NCI-H226 (cell line): ENCODE measurements at regions not wholly inside any gene's neighbourhood (a gene's known extent, or its start where the extent isn't known, plus 50 kb on each side); places are given as distances from the start of the nearest gene placed in this dataset.

ENCODE experiments used
- DNase-seq: peaks from one replicate; pipeline ENCODE4 v3.0.0-alpha.2; 2015

GRCh38 chr3:22117751-22118346 is 366.8 kb upstream of the ZNF385D start:
- no peak for DNase-seq

DNA sequence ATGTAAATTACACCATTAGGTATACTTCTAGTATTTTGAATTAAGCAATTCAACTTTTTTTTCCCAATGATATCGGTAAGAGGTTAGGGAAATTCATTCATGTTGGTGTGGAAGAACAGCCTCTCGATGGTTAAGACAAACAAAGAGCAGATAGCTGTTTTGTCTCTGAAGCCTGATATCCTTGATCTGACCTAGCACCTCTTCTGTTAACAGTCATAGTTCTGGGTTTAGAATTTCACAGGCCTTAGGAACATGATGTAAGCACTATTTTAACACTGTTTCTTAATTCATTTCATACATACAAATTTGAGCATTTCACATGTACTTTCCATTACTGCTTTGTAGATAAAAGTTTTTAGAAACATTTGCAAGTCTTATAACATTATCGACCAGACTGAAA is 367.5 kb upstream of the ZNF385D start:
- no peak for DNase-seq

DNA sequence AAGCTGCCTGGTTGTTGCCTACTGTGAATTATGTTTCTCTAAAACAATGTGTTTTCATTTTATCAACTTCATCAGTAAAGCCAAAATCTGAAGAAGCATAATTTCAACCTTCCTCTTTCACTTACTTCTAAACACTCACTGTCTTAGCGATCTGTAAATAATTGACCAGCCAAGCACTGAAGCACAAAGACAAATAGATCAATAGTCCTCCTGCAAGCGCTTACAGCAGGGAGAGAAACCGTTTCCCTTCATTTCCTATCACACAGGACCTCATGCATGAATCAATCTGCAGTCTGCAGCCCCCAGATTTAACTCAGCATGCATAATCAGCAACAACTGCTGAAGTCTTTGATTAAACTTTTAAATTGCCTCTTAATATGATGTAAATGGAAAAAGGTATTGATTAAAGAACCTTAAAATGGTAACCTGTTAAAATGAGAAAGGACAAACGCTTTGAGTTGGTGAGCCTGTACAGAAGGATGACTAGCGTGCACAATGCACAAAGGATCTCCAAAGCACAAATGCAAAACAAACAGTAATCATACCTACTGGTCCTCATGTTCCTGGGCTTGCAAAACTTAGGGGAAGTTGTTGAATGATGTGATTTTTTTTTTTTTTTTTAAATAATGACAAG is 370.2 kb upstream of the ZNF385D start:
- DNase-seq, result no peak

GRCh38 chr3:22122567-22122966 is 371.6 kb upstream of the ZNF385D start:
- no peak for DNase-seq

DNA sequence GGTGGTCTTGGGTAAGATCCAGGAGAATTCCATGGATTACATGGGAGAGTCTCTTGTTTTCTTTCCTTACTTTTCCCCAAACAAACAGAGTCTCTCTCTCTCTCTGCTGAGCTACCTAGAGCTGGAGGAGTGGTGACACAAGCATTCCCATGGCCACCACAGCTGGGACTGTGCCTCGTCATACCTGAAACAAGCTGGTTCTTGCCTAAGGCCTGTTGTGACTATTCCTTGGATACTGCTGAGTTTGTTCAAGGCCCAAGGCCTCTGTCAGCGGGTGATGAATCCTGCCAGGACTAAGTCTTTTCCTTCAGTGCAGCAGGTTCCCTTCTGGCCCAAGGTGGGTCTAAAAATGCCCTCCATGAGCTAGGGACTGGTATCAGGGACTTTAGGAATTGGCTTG is 378.1 kb upstream of the ZNF385D start:
- no peak for DNase-seq

DNA sequence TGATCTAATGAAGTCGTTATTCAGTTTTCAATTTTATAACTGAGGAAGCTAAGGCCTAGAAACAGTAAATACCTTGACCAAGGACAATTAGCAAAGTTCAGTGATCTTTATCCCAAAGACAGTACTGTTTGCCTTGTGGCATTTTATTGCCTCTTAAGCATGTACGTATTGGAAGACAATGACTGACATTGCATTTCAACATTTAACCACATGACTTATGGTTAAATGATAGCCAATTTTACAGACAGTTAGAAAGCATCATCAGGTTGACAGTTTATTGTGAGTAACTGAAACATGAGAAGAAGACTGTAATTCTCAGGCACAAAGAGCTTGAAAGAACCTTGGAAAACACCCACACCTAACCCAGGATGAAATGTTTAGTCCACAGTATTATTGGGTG is 390.8 kb upstream of the ZNF385D start:
- no peak for DNase-seq

DNA sequence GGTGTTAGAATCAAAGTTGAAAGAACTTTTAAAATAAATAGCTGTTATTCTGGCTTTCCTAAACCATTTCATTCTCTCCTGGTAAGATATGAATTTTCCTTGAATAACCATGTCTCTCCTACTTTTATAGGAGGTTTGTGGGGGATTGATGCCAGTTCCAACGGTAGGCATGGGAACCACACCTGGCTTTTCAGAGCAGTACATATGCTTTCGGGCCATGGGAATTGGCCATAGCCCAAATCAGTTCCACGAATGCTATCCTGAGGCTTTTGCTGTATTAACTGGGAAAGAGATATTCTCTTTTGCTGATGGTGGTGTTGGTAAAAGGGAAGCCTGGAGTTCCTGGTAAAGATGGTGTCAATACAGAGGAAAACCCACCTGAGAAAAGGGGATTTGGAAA is 396.2 kb upstream of the ZNF385D start:
- no peak for DNase-seq

- no peak for DNase-seq
Observed at GRCh38 chr3:22156868-22157267, 405.9 kb upstream of the ZNF385D start.

DNA sequence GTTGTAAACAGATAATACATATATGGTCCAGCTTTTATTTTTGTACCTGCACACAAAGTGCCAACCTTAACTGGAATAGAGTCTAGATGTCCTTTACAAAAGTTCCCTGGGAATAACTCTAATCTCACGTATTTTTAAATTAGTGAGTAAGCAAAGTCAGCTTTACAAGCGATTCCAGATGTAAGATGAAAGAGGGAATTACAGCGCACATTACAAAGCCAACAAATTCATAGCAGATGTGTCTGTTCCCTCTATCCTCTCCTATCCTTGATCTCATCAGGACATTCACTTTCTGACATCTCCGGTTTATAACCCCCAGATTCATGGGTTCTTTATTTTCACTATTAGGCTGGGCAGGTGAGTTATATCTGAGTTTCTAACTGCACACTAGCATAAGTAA is 406.8 kb upstream of the ZNF385D start:
- DNase-seq, result no peak

GRCh38 chr3:22159004-22159695 is 408.1 kb upstream of the ZNF385D start:
- DNase-seq, result no peak

DNA sequence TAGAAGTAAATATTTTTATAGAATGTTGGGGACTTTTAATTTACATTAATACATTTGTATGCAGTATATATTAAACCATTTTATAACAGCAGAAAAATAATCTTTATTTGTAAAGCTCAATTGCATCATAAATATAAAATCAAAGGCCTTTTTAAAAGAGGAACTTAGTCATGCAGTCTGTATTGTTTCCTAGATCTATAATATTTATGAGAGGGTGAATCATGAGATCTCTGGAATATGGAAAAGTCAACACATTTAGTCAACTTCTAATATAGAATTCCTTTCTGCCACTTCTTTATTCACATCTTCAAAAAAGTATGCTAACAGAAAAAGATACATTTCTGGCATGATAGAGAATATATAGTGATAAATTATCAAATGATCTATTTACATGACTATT is 410.3 kb upstream of the ZNF385D start:
- DNase-seq, result no peak

DNA sequence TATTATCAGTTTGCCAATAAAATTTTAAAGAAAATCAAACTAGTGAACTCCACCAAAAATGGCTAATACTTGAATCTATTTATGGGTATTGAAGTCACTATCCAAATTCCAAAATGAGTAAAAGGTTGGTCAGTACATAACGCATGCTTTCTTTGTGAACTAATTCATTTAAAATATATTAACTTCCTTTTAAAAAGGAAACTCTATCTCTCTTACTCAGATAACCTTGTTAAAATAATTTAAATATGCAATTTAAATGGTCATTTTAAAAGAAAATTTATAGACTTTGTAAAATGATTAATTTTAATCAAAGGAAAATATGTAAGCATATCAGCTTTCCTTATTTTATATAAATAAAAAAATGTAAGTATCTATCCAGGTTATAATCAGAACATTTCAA is 419.4 kb upstream of the ZNF385D start:
- no peak for DNase-seq

DNA sequence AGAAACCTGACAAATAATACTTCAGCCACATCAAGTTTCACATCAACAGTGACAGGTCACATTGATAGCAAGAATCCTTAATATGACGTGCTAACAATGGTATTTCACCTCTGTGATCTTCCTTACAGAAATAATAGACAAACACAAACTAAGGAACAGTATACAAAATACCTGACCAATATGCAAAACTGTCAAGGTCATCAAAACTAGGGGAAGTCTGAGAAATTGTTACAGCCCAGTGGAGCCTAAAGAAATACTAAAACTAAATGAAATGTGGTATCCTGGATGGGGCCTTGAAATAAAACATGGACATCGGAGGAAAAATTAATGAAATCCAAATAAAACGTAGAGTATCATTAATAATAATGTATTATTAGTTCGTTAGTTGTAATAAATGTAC is 422.0 kb upstream of the ZNF385D start:
- DNase-seq, result no peak

GRCh38 chr3:22175947-22176346 is 424.9 kb upstream of the ZNF385D start:
- no peak for DNase-seq

DNA sequence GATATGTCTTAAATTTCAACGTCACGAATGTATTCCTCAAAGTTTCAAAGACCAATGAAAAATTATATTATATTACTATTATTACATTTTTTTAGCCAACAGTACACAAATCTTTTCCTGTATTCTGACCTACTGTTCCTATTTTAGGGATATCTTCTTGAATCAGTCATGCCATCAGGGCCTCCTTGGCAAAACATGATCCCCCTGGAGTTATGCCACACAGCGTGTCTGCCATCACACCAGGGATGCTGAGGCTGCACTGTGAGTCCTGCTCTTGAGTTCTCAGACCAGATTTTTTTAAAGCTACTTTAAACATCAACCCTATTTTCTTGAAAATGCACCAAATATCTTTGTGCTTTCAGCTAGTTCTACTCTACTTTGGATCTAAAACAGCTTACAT is 425.9 kb upstream of the ZNF385D start:
- no peak for DNase-seq

GRCh38 chr3:22189616-22190015 is 438.6 kb upstream of the ZNF385D start:
- DNase-seq, result no peak

GRCh38 chr3:22199095-22199494 is 448.1 kb upstream of the ZNF385D start:
- DNase-seq, result no peak

DNA sequence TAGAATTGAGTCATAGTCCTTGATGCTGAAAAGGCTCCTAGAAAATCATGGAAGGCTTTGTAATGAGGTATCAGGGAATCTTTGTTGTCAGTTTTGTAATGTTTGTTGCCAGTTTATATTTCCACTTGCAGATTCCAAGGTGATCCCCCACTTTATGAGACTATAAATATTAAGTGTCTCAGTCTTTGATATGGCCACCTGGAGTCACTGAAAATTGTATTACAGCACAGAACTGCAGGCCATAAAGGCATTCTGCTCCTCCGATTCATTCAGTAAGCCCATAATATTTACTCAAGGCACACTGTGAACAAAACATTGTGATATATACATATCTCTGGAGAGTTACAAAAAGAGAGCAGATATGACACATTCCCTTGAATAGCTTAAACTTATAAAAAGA is 457.8 kb upstream of the ZNF385D start:
- DNase-seq, result no peak

GRCh38 chr3:22209578-22209977 is 458.6 kb upstream of the ZNF385D start:
- no peak for DNase-seq

GRCh38 chr3:22210693-22211092 is 459.7 kb upstream of the ZNF385D start:
- DNase-seq, result no peak

DNA sequence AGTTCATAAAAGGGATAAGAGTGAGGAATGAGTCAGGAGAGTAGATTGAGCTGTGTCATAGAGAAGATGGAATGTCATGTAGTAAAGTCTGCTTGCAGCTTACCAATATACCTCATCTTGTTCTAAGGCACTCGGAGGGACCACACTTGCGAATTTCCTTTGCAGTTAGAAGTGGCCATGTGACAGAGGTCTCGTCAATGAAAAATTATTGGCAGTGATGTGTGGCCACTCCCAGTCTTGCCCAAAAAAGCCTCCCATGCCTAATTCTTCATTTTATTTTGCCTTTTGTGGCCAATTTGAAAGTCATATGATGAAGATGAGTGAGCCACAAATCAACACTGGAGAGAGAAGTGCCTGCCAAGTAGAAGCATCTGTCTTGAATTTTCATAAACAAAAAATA is 465.6 kb upstream of the ZNF385D start:
- DNase-seq, result no peak

- DNase-seq, result no peak
Observed at GRCh38 chr3:22225161-22225560, 474.2 kb upstream of the ZNF385D start.

DNA sequence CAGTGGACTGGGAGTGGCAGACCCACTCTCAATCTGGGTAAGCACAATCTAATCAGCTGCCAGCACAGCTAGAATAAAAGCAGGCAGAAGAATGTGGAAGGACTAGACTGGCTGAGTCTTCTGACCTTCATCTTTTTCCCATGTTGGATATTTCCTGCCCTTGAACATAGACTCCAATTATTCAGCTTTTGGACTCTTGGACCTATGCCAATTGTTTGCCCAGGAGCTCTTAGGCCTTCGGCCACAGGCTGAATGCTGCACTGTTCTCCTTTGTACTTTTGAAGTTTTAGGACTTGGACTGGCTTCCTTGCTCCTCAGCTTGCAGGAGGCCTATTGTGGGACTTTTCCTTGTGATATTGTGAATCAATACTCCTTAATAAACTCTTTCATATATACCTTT is 477.7 kb upstream of the ZNF385D start:
- no peak for DNase-seq

DNA sequence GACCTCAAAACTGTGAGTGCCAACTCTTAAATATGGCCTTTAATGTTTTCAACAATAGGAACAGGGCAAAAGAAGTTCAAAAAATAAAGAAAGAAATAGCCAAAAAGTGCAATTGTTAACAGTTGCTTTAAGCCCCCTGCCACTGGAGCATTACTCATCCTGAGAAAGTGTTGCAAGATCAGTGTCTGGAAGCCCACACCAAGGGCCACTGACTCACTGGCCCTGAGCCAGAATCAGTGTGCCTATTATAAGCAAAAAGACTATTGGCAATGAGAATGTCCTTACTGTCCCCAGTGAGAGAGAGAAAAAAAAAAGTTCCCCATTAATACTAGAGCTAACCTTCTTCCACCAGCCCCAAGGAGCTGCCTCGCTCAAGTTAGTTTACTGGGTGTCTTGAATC is 480.1 kb upstream of the ZNF385D start:
- DNase-seq, result no peak
